ENCODE measurements at regions not wholly inside any gene's neighbourhood (a gene's known extent, or its start where the extent isn't known, plus 50 kb on each side); places are given as distances from the start of the nearest gene placed in this dataset.

- Mint-ChIP-seq H3K27ac (ENCODE audit: unreplicated experiment) (no peak overlapping the region), H3K4me1 (ENCODE audit: low read depth, unreplicated experiment) (no peaks in the 10 kb centered on the region), H3K4me3 (ENCODE audit: unreplicated experiment) (no peak overlapping the region), H3K27me3 (ENCODE audit: insufficient read depth, unreplicated experiment) (peaks cover 12% of the 10 kb centered on the region), H3K36me3 (ENCODE audit: insufficient read depth, unreplicated experiment) (no peaks in the 10 kb centered on the region), H3K9me3 (ENCODE audit: unreplicated experiment) (no peaks in the 10 kb centered on the region)
- DNase-seq, result no peak
- ChIA-PET POLR2A (no interaction called here), CTCF (no interaction called here)
- intact Hi-C loops (cut with micrococcal nuclease; ENCODE audit: unreplicated experiment), result no loop called here
- no peaks in the 10 kb centered on the region for H3K4me1 ChIP-seq
- H3K27me3 ChIP-seq (replicated peaks; ENCODE audit: control insufficient read depth, insufficient read depth, low read length), result no peaks in the 10 kb centered on the region
- no TSS peak for BruUV-seq (replicated peaks)
- H3K36me3 ChIP-seq (ENCODE audit: control insufficient read depth, insufficient read depth, low read length), result no peaks in the 10 kb centered on the region
- no peak for TF ChIP-seq CTCF (IDR thresholded peaks at IDR 0.05; ENCODE audit: insufficient read depth in 1 of 2, low read depth in 1 of 2, low read length in 1 of 2, severe bottlenecking in 1 of 2, unreplicated experiment in 1 of 2)
- no peaks in the 10 kb centered on the region for H3K9me3 ChIP-seq
- H3K4me3 ChIP-seq (ENCODE audit: low read depth, low read length), result no peak overlapping the region
Observed at GRCh38 chr2:175872721-175873120, 129.3 kb downstream of the LNPK start.

- Histone ChIP-seq H3K27me3 (replicated peaks; ENCODE audit: control insufficient read depth, insufficient read depth, low read length) (no peaks in the 10 kb centered on the region), H3K4me3 (ENCODE audit: low read depth, low read length) (no peak overlapping the region), H3K4me1 (no peaks in the 10 kb centered on the region), H3K9me3 (no peaks in the 10 kb centered on the region), H3K36me3 (ENCODE audit: control insufficient read depth, insufficient read depth, low read length) (no peaks in the 10 kb centered on the region)
- Mint-ChIP-seq H3K27me3 (ENCODE audit: insufficient read depth, unreplicated experiment) (peaks cover 11% of the 10 kb centered on the region), H3K9me3 (ENCODE audit: unreplicated experiment) (no peaks in the 10 kb centered on the region), H3K27ac (ENCODE audit: unreplicated experiment) (no peak overlapping the region), H3K4me1 (ENCODE audit: low read depth, unreplicated experiment) (no peaks in the 10 kb centered on the region), H3K4me3 (ENCODE audit: unreplicated experiment) (no peak overlapping the region), H3K36me3 (ENCODE audit: insufficient read depth, unreplicated experiment) (no peaks in the 10 kb centered on the region)
- no TSS peak for BruUV-seq (replicated peaks)
- ChIA-PET CTCF (no interaction called here), POLR2A (no interaction called here)
- no peak for DNase-seq
- intact Hi-C loops (cut with micrococcal nuclease; ENCODE audit: unreplicated experiment), result no loop called here
- no peak for TF ChIP-seq CTCF (IDR thresholded peaks at IDR 0.05; ENCODE audit: insufficient read depth in 1 of 2, low read depth in 1 of 2, low read length in 1 of 2, severe bottlenecking in 1 of 2, unreplicated experiment in 1 of 2)
Observed at GRCh38 chr2:175872005-175872348, 130.1 kb downstream of the LNPK start.

- Histone ChIP-seq H3K36me3 (ENCODE audit: control insufficient read depth, insufficient read depth, low read length) (no peaks in the 10 kb centered on the region), H3K4me1 (no peaks in the 10 kb centered on the region), H3K27me3 (replicated peaks; ENCODE audit: control insufficient read depth, insufficient read depth, low read length) (no peaks in the 10 kb centered on the region), H3K9me3 (no peaks in the 10 kb centered on the region), H3K4me3 (ENCODE audit: low read depth, low read length) (no peak overlapping the region)
- Mint-ChIP-seq H3K4me3 (ENCODE audit: unreplicated experiment) (no peak overlapping the region), H3K4me1 (ENCODE audit: low read depth, unreplicated experiment) (no peaks in the 10 kb centered on the region), H3K36me3 (ENCODE audit: insufficient read depth, unreplicated experiment) (no peaks in the 10 kb centered on the region), H3K27me3 (ENCODE audit: insufficient read depth, unreplicated experiment) (peaks cover 10% of the 10 kb centered on the region), H3K27ac (ENCODE audit: unreplicated experiment) (no peak overlapping the region), H3K9me3 (ENCODE audit: unreplicated experiment) (no peaks in the 10 kb centered on the region)
- ChIA-PET CTCF (no interaction called here), POLR2A (no interaction called here)
- BruUV-seq (replicated peaks), result no TSS peak
- DNase-seq, result no peak
- intact Hi-C loops (cut with micrococcal nuclease; ENCODE audit: unreplicated experiment), result no loop called here
- TF ChIP-seq CTCF (IDR thresholded peaks at IDR 0.05; ENCODE audit: insufficient read depth in 1 of 2, low read depth in 1 of 2, low read length in 1 of 2, severe bottlenecking in 1 of 2, unreplicated experiment in 1 of 2), result no peak
Observed at GRCh38 chr2:175871331-175872004, 130.6 kb downstream of the LNPK start.

Measured in Caco-2 (cell line).